ENCODE measurements at regions not wholly inside any gene's neighbourhood (a gene's known extent, or its start where the extent isn't known, plus 50 kb on each side); places are given as distances from the start of the nearest gene placed in this dataset.

GRCh38 chr21:15191342-15191741 is 126.5 kb upstream of the NRIP1 start:
- CTCF ChIA-PET = no interaction called here
- no peak overlapping the region for H3K4me3 ChIP-seq (ENCODE audit: low read depth, low read length)
- no peak overlapping the region for H3K27ac ChIP-seq (ENCODE audit: low read depth, low read length)
- POLR2A ChIA-PET = no interaction called here
- no peak for TF ChIP-seq CTCF (IDR thresholded peaks at IDR 0.05; ENCODE audit: low read depth, low read length)
- DNase-seq (ENCODE audit: low read depth, low spot score) = no peak
- no peaks in the 10 kb centered on the region for H3K9me3 ChIP-seq (ENCODE audit: control insufficient read depth, insufficient read depth, low read length)
- no peaks in the 10 kb centered on the region for H3K27me3 ChIP-seq (ENCODE audit: control insufficient read depth, insufficient read depth, low read length)

GRCh38 chr21:15192243-15192642 is 127.4 kb upstream of the NRIP1 start:
- ChIA-PET CTCF (no interaction called here), POLR2A (no interaction called here)
- Histone ChIP-seq H3K27me3 (ENCODE audit: control insufficient read depth, insufficient read depth, low read length) (no peaks in the 10 kb centered on the region), H3K27ac (ENCODE audit: low read depth, low read length) (no peak overlapping the region), H3K9me3 (ENCODE audit: control insufficient read depth, insufficient read depth, low read length) (no peaks in the 10 kb centered on the region), H3K4me3 (ENCODE audit: low read depth, low read length) (no peak overlapping the region)
- TF ChIP-seq CTCF (IDR thresholded peaks at IDR 0.05; ENCODE audit: low read depth, low read length) = no peak
- DNase-seq (ENCODE audit: low read depth, low spot score) = no peak

DNA sequence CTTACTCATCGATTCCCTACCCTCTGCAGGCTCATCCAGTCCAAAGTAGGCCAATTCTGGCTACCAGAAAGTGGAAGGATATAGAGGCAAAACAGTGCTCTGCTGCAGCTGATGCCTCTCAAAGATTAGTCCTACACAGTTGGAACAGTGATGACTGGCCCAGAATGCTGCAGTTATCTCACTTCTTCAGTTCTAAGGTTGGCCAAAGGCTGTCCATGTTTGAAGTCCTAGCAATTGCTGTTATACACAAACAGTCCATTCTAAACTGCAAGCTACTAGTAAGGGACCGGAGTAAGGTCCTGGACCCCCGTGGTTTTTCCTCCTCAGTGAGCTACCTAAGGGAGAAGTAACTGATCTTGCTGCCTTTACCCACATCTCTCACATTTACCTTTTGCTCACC is 129.1 kb upstream of the NRIP1 start:
- Histone ChIP-seq H3K27ac (ENCODE audit: low read depth, low read length) (no peak overlapping the region), H3K9me3 (ENCODE audit: control insufficient read depth, insufficient read depth, low read length) (no peaks in the 10 kb centered on the region), H3K27me3 (ENCODE audit: control insufficient read depth, insufficient read depth, low read length) (no peaks in the 10 kb centered on the region), H3K4me3 (ENCODE audit: low read depth, low read length) (no peak overlapping the region)
- no peak for TF ChIP-seq CTCF (IDR thresholded peaks at IDR 0.05; ENCODE audit: low read depth, low read length)
- ChIA-PET POLR2A (no interaction called here), CTCF (no interaction called here)
- no peak for DNase-seq (ENCODE audit: low read depth, low spot score)

DNA sequence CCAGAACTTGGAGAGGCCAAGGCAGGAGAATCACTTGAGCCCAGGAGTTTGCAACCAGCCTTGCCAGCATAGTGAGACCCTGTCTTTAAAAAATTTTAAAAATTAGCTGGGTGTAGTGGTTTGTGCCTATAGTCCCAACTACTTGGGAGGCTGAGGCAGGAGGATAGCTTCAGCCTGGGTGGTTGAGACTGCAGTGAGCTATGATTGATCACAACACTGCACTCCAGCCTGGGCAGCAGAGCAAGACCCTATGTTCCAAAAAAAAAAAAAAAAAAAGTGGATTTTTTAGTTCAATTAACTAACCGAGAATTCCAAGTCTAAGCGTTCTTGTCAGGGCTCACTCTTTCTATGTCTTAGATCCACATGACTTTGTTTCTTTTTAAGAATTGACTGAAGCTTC is 130.3 kb upstream of the NRIP1 start:
- Histone ChIP-seq H3K27me3 (ENCODE audit: control insufficient read depth, insufficient read depth, low read length) (no peaks in the 10 kb centered on the region), H3K9me3 (ENCODE audit: control insufficient read depth, insufficient read depth, low read length) (no peaks in the 10 kb centered on the region), H3K27ac (ENCODE audit: low read depth, low read length) (no peak overlapping the region), H3K4me3 (ENCODE audit: low read depth, low read length) (no peak overlapping the region)
- ChIA-PET POLR2A (no interaction called here), CTCF (interaction anchor here (0.6 to 0.7 kb wide), 3 partner anchors 110 to 422 kb away, joined by 3 to 6 read pairs (median 4); no protein-coding TSS in a partner anchor)
- TF ChIP-seq CTCF (IDR thresholded peaks at IDR 0.05; ENCODE audit: low read depth, low read length) = no peak
- DNase-seq (ENCODE audit: low read depth, low spot score) = no peak

DNA sequence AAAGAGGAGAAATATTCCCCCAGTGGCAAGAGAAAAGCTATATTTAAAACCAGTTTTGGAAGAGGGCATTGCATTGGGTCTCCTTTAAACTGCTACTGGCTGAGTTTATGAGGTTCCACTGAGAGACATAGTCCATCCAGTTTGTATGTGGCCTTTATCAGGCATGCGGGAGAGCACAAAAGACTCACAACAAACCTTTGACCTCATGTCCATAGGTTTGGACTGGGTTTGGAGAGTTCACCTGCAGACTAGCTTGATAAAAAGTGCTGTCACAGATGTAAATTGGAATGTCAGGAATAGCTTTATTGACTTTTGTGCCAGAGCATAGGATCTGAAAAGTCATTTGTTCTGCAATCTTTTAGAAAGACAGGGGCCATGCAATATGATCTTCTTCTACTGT is 131.0 kb upstream of the NRIP1 start:
- ChIA-PET CTCF (interaction anchor here (0.7 kb wide), 2 partner anchors 344 to 422 kb away, joined by 3 to 6 read pairs; no protein-coding TSS in a partner anchor), POLR2A (no interaction called here)
- no peak for TF ChIP-seq CTCF (IDR thresholded peaks at IDR 0.05; ENCODE audit: low read depth, low read length)

More for the DNA sequence above, 131.0 kb upstream of the NRIP1 start:
- Histone ChIP-seq H3K4me3 (ENCODE audit: low read depth, low read length) (no peak overlapping the region), H3K27me3 (ENCODE audit: control insufficient read depth, insufficient read depth, low read length) (no peaks in the 10 kb centered on the region), H3K27ac (ENCODE audit: low read depth, low read length) (no peak overlapping the region), H3K9me3 (ENCODE audit: control insufficient read depth, insufficient read depth, low read length) (no peaks in the 10 kb centered on the region)
- no peak for DNase-seq (ENCODE audit: low read depth, low spot score)
